Erythroblast (primary cell): ENCODE measurements at regions not wholly inside any gene's neighbourhood (a gene's known extent, or its start where the extent isn't known, plus 50 kb on each side); places are given as distances from the start of the nearest gene placed in this dataset.

ENCODE experiments used
- GATA1 ChIP-seq: IDR thresholded peaks from 2 replicates; pipeline ENCODE4 v1.6.1; 2011; ENCODE audit warnings: low read depth, mild to moderate bottlenecking, control low read depth, low read length, moderate library complexity
- POLR2A ChIP-seq: IDR thresholded peaks from 2 replicates; pipeline ENCODE4 v1.6.1; 2011; ENCODE audit warnings: mild to moderate bottlenecking, low read length

DNA sequence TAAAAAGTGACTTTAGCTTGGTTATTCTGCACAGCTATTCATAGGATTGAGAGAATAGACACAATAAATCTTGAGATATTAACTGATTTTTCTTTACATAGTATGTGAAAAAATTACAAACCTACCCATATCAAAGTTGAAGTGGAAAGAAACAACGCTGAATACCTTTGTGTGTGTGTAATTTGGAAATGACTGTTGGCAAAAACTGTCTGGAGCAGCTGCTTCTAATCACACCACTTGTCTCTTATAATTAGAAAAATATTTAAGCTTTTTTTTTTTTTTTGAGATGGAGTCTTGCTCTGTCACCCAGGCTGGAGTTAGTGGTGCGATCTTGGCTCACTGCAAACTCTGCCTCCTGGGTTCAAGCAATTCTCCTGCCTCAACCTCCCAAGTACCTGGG, 110.8 kb upstream of the POC5 start:
- TF ChIP-seq POLR2A = no peak
- TF ChIP-seq GATA1 = no peak
